Lung (tissue), 11 donors: ENCODE measurements at regions not wholly inside any gene's neighbourhood (a gene's known extent, or its start where the extent isn't known, plus 50 kb on each side); places are given as distances from the start of the nearest gene placed in this dataset.

Experiments
- ATAC-seq: fragments of 200-7000 bp; cut with Tn5 transposase; one replicate; pipeline ENCODE4 v1.9.1; 2020; ENCODE audit warnings: moderate number of reproducible peaks; ENCODE audit not compliant: insufficient read depth, low FRiP score
- DNase-seq, 3 donors: peaks; one replicate each; pipeline ENCODE4 v3.0.0-alpha.2; 2013 to 2017
- H3K27ac ChIP-seq, 2 donors: one replicate each; pipeline ENCODE4 v1.5.1; 2013; ENCODE audit warnings: mild to moderate bottlenecking in 2 of 2, moderate library complexity in 2 of 2, control low read depth in 1 of 2, inconsistent platforms in 1 of 2, low read depth in 1 of 2, low read length in 1 of 2
- H3K27me3 ChIP-seq, 3 donors: one replicate each; pipeline ENCODE4 v1.5.1; 2013; ENCODE audit warnings: low read length in 2 of 3; ENCODE audit not compliant: control insufficient read depth in 3 of 3, insufficient read depth in 3 of 3
- H3K36me3 ChIP-seq, 4 donors: one replicate each; pipeline ENCODE4 v1.5.1; 2013; ENCODE audit warnings: low read length in 4 of 4, mild to moderate bottlenecking in 1 of 4, moderate library complexity in 1 of 4; ENCODE audit not compliant: control insufficient read depth in 4 of 4, insufficient read depth in 4 of 4
- H3K4me1 ChIP-seq, 5 donors: one replicate each; pipeline ENCODE4 v1.5.1; 2013; ENCODE audit warnings: low read length in 5 of 5, mild to moderate bottlenecking in 2 of 5, moderate library complexity in 1 of 5; ENCODE audit not compliant: control insufficient read depth in 5 of 5, insufficient read depth in 5 of 5
- H3K4me3 ChIP-seq: one replicate; pipeline ENCODE4 v1.5.1; 2013; ENCODE audit warnings: mild to moderate bottlenecking, control low read depth, moderate library complexity
- H3K9ac ChIP-seq, 2 donors: one replicate each; pipeline ENCODE4 v1.5.1; 2013; ENCODE audit warnings: low read length in 2 of 2, control low read depth in 1 of 2; ENCODE audit not compliant: insufficient read depth in 1 of 2
- H3K9me3 ChIP-seq, 4 donors: one replicate each; pipeline ENCODE4 v1.5.1; 2013; ENCODE audit warnings: low read length in 3 of 4, mild to moderate bottlenecking in 1 of 4, moderate library complexity in 1 of 4; ENCODE audit not compliant: control insufficient read depth in 4 of 4, insufficient read depth in 3 of 4
- WGBS, 2 donors: extraction: QIAGEN DNeasy Blood & Tissue Kit; methylation state at CpG; one replicate each; pipeline ENCODE4 v1.1.7; 2013; 5-methylcytosine and 5-hydroxymethylcytosine counted together
- TF ChIP-seq, protein P1 (sequence below): IDR thresholded peaks from 2 replicates; pipeline ENCODE4 v1.5.1; 2012; ENCODE audit warnings: mild to moderate bottlenecking; ENCODE audit errors: control extremely low read depth, extremely low read depth
- donor health status: control.
- donor health status: control.
- donor health status: Bipolar disorder and iron deficiency.
- donor health status: healthy.
- donor health status: DM: yes; HTN: yes; CAD: no.

GRCh38 chr2:58501371-58502160 lies 260.4 kb upstream of the FANCL start:
- Histone ChIP-seq H3K4me3 (no peak overlapping the region), H3K9me3 (peaks cover 0 to 2% (median 0%) of the 10 kb centered on the region in 4 donors), H3K27me3 (no peaks in the 10 kb centered on the region), H3K4me1 (no peaks in the 10 kb centered on the region), H3K27ac (no peak overlapping the region), H3K36me3 (no peaks in the 10 kb centered on the region), H3K9ac (no peak overlapping the region)
- no peak for DNase-seq
- TF ChIP-seq, protein P1, sequence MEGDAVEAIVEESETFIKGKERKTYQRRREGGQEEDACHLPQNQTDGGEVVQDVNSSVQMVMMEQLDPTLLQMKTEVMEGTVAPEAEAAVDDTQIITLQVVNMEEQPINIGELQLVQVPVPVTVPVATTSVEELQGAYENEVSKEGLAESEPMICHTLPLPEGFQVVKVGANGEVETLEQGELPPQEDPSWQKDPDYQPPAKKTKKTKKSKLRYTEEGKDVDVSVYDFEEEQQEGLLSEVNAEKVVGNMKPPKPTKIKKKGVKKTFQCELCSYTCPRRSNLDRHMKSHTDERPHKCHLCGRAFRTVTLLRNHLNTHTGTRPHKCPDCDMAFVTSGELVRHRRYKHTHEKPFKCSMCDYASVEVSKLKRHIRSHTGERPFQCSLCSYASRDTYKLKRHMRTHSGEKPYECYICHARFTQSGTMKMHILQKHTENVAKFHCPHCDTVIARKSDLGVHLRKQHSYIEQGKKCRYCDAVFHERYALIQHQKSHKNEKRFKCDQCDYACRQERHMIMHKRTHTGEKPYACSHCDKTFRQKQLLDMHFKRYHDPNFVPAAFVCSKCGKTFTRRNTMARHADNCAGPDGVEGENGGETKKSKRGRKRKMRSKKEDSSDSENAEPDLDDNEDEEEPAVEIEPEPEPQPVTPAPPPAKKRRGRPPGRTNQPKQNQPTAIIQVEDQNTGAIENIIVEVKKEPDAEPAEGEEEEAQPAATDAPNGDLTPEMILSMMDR: no peak
- WGBS, 2 donors: 87 to 92% methylated on average over 11 of the region's 11 CpGs
- ATAC-seq: no peak

GRCh38 chr2:58497168-58497567 lies 256.0 kb upstream of the FANCL start:
- ATAC-seq: no peak
- no peak for DNase-seq
- H3K4me3 ChIP-seq: no peak overlapping the region
- peaks cover 0 to 2% (median 0%) of the 10 kb centered on the region in 4 donors for H3K9me3 ChIP-seq
- H3K27me3 ChIP-seq: no peaks in the 10 kb centered on the region
- H3K9ac ChIP-seq: no peak overlapping the region
- no peak overlapping the region for H3K27ac ChIP-seq
- H3K36me3 ChIP-seq: no peaks in the 10 kb centered on the region
- 68 to 80% methylated on average over 3 of the region's 3 CpGs for WGBS, 2 donors
- TF ChIP-seq, protein P1: no peak
- no peaks in the 10 kb centered on the region for H3K4me1 ChIP-seq

GRCh38 chr2:58495806-58496205 lies 254.7 kb upstream of the FANCL start:
- no peak for ATAC-seq
- no peaks in the 10 kb centered on the region for H3K9me3 ChIP-seq

More at GRCh38 chr2:58495806-58496205, 254.7 kb upstream of the FANCL start:
- no peak overlapping the region for H3K27ac ChIP-seq
- H3K4me3 ChIP-seq: no peak overlapping the region
- no peaks in the 10 kb centered on the region for H3K4me1 ChIP-seq
- H3K36me3 ChIP-seq: no peaks in the 10 kb centered on the region
- TF ChIP-seq, protein P1: no peak
- DNase-seq: no peak
- WGBS, 2 donors: 85 to 86% methylated on average over 1 of the region's 1 CpG
- H3K9ac ChIP-seq: no peak overlapping the region
- no peaks in the 10 kb centered on the region for H3K27me3 ChIP-seq
